AG04450 (cell line): ENCODE measurements at regions not wholly inside any gene's neighbourhood (a gene's known extent, or its start where the extent isn't known, plus 50 kb on each side); places are given as distances from the start of the nearest gene placed in this dataset.

Experiments
- CTCF ChIA-PET: fragments of 300-600, 350-600 bp; formaldehyde crosslinking; extraction: SDS; loops from one replicate; lab custom pipeline; 2022; ENCODE audit warnings: antibody characterized with exemption, inconsistent platforms; lab: Charles Lee
- POLR2A ChIA-PET: fragments of 350-600 bp; formaldehyde crosslinking; extraction: SDS; loops from one replicate; lab custom pipeline; 2021; ENCODE audit warnings: antibody characterized with exemption, inconsistent platforms; lab: Yijun Ruan, JAX
- DNase-seq: peaks from one replicate; pipeline ENCODE4 v3.0.0-alpha.2; 2011; ENCODE audit warnings: low read depth, low spot score
- H3K27ac ChIP-seq: one replicate; pipeline ENCODE4 v1.5.1; 2012; ENCODE audit warnings: low read depth, low read length, control low read depth
- H3K27me3 ChIP-seq: one replicate; pipeline ENCODE4 v1.6.0; 2012; ENCODE audit warnings: low read length; ENCODE audit not compliant: control insufficient read depth, insufficient read depth
- H3K4me3 ChIP-seq: 2 replicates; pipeline ENCODE4 v1.5.1; 2011; ENCODE audit warnings: mild to moderate bottlenecking, low read depth, low read length, control low read depth
- H3K9me3 ChIP-seq: 2 replicates; pipeline ENCODE4 v1.5.1; 2012; ENCODE audit warnings: low read length; ENCODE audit not compliant: control insufficient read depth, insufficient read depth
- TF ChIP-seq, protein P1 (sequence below): IDR thresholded peaks from 2 replicates; pipeline ENCODE4 v1.5.1; 2011; ENCODE audit warnings: low read depth, low read length, control low read depth, inconsistent platforms

DNA sequence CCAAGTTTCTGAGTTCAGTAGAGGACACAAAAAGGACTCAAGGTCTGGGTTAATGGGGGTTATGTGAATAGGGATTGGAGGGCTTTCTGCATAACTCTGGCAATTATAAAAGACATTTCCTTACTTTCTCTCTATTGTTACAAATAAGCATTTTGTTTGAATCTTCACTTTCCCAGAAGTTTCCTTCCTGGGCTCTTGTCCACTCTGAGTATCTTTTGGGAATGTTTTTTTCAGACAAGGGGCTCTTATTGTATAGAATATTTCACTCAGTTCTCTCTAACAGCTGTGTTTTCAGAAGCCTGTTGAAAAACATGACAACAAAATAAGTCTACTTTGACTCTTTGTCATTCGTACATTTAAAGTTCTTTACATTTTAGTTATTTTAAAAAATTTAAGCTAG, 57.6 kb upstream of the MAP9 start:
- ChIA-PET POLR2A (no interaction called here), CTCF (no interaction called here)
- no peak overlapping the region for H3K27ac ChIP-seq
- DNase-seq, result no peak
- TF ChIP-seq, protein P1, sequence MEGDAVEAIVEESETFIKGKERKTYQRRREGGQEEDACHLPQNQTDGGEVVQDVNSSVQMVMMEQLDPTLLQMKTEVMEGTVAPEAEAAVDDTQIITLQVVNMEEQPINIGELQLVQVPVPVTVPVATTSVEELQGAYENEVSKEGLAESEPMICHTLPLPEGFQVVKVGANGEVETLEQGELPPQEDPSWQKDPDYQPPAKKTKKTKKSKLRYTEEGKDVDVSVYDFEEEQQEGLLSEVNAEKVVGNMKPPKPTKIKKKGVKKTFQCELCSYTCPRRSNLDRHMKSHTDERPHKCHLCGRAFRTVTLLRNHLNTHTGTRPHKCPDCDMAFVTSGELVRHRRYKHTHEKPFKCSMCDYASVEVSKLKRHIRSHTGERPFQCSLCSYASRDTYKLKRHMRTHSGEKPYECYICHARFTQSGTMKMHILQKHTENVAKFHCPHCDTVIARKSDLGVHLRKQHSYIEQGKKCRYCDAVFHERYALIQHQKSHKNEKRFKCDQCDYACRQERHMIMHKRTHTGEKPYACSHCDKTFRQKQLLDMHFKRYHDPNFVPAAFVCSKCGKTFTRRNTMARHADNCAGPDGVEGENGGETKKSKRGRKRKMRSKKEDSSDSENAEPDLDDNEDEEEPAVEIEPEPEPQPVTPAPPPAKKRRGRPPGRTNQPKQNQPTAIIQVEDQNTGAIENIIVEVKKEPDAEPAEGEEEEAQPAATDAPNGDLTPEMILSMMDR, result no peak
- H3K4me3 ChIP-seq, result no peak overlapping the region
- H3K27me3 ChIP-seq, result no peaks in the 10 kb centered on the region
- no peaks in the 10 kb centered on the region for H3K9me3 ChIP-seq

DNA sequence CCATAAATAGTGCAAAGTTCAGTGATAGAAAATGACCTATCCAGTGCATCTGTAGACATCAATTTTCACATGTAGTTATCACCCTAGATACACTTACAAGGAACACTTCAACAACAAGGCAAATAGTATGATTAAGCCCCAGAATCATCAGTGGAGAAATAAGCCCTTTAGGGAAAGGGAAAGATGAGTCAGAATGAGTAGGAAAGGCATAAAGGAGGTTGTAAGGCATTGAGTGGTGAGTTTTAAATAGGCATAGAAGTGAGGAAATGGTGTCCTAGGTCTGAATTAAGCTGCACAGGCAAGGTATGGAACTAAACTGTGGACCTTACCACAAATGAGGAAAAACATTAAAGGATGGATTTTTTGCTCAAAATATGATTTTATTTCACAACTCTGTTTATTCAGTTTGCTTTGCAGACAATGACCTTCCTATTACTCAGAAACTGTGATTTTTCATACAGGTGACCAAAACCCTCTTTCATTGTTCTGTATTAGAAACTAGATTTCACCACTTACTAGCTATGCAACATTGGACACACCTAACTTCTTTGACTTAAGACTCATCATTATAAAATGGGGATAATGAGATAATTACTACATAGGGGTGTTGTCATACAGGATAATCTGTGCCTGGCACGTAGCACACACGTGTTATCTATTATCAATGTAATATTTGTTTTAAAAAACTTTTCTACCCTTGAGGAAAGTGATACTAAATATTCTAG, 57.0 kb upstream of the MAP9 start:
- no peak for DNase-seq
- ChIA-PET POLR2A (no interaction called here), CTCF (no interaction called here)
- no peaks in the 10 kb centered on the region for H3K27me3 ChIP-seq
- no peak overlapping the region for H3K4me3 ChIP-seq
- no peaks in the 10 kb centered on the region for H3K9me3 ChIP-seq
- no peak overlapping the region for H3K27ac ChIP-seq
- TF ChIP-seq, protein P1, result no peak

DNA sequence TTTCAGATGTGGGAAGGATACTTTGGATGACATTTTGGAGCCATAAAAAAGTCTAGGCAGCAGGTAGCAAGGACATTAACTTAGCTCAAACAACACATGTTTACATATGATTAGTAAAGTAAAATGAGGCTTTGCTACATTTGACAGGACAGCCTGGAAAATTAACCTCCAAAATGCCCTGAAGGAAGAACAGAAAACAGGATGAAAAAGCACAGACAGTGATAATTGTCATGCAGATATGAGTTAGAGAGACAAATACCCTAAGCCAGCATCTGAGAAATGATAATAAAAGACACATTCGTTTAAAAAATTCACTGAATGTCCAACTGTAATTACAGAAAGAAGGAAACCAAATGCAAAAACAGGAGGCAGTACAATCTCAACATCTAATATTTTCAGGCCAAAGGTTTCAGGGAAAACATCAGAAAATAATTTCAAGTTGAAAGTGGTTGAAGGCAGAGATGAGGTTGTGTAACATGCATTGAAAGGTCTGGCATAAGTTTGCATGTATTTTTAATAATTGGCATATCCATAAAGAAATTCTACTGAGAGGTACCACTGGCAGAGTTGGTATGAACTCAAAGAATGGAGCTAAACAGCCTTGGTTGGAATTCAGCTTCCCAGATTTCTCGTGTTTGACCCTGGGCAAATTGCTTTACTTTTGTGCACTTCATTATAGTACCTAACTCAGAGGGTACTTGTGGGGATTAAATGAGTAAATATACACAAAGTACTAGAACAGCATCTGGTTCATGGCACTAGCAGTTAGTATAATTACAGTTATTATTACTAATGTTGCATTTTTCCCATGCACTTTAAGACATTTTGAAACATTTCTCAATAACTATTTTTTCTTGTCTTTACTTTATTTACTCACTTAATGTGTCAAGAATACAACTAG, 54.4 kb upstream of the MAP9 start:
- ChIA-PET CTCF (interaction anchor here (1.0 to 2.0 kb wide), 2 partner anchors 12 to 356 kb away, joined by 4 to 8 read pairs; no protein-coding TSS in a partner anchor), POLR2A (no interaction called here)
- TF ChIP-seq, protein P1, result no peak

DNA sequence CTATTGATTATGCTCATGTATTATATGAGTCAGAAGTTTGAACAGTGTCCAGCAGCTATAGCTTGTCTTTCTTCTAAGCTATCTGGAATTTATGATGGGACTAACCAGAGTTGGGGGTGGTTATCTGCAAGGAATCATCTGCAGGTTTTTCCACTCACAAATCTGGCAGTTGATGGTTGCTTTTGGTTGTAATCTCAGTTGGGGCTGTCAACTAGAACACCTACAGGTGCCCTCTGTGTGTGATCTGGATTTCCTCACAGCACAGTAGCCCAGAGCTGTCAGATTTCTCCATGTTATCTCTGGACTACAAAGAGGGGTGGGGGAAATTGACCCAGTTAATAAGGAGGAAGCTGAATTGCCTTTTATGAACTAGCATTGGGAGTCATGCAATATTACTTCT, 51.4 kb upstream of the MAP9 start:
- POLR2A ChIA-PET, result no interaction called here
- DNase-seq, result no peak
- no peak overlapping the region for H3K27ac ChIP-seq
- TF ChIP-seq, protein P1, result no peak
- no peak overlapping the region for H3K4me3 ChIP-seq
- CTCF ChIA-PET, result interaction anchor here (0.8 to 1.0 kb wide), 2 partner anchors 345 to 358 kb away, joined by 3 to 4 read pairs; no protein-coding TSS in a partner anchor
- peaks cover 3% of the 10 kb centered on the region for H3K9me3 ChIP-seq
- H3K27me3 ChIP-seq, result no peaks in the 10 kb centered on the region

More for the DNA sequence above, 54.4 kb upstream of the MAP9 start:
- Histone ChIP-seq H3K4me3 (no peak overlapping the region), H3K27ac (no peak overlapping the region), H3K27me3 (no peaks in the 10 kb centered on the region), H3K9me3 (peaks cover 3% of the 10 kb centered on the region; the same call in 1 of the 2 replicates)
- DNase-seq, result no peak
